HCT116 (cell line): ENCODE measurements at regions not wholly inside any gene's neighbourhood (a gene's known extent, or its start where the extent isn't known, plus 50 kb on each side); places are given as distances from the start of the nearest gene placed in this dataset.

ENCODE experiments used
- ATAC-seq: fragments of 200-7000 bp; cut with Tn5 transposase; 2 replicates; pipeline ENCODE4 v1.9.1; 2020; ENCODE audit warnings: mild to moderate bottlenecking, moderate library complexity
- BruUV-seq: library from RNA; stranded (reverse); fragments of 400-500 nt; replicated peaks from 2 replicates; lab custom pipeline; 2021; lab: Mats Ljungman, UMichigan
- CTCF ChIA-PET: fragments of 300-600 bp; sonication (Branson Sonifier 250); formaldehyde crosslinking; loops from one replicate; lab custom pipeline; 2021; ENCODE audit warnings: antibody characterized with exemption; lab: Charles Lee
- POLR2A ChIA-PET: fragments of 300-600, 350-600 bp; sonication (Branson Sonifier 250); formaldehyde crosslinking; loops from one replicate; lab custom pipeline; 2021; ENCODE audit warnings: antibody characterized with exemption; lab: Charles Lee
- RAD21 ChIA-PET, 2 experiments: fragments of 300-600 bp; sonication (Branson Sonifier 250); formaldehyde crosslinking; loops; one replicate each; lab custom pipeline; 2023; ENCODE audit warnings: low total read pairs in 2 of 2; ENCODE audit not compliant: uncharacterized antibody in 2 of 2, unreplicated experiment in 2 of 2, low non-redundant PET in 1 of 2; lab: Charles Lee
- DNase-seq: peaks from one replicate; pipeline ENCODE4 v3.0.0-alpha.2; 2010; ENCODE audit warnings: low read depth, low spot score
- H2AFZ ChIP-seq: fragments of 200-600 bp; shearing (Covaris generic), sonication (generic); 2 replicates; pipeline ENCODE4 v1.6.1; 2017; ENCODE audit warnings: low read depth, mixed run types, mixed read lengths, antibody characterized with exemption, low read length; ENCODE audit not compliant: poor library complexity, severe bottlenecking
- H3K27ac ChIP-seq: 2 replicates; pipeline ENCODE4 v1.5.1; 2012; ENCODE audit warnings: low read depth, low read length
- H3K27me3 ChIP-seq: fragments of 200-600 bp; sonication (generic); 2 replicates; pipeline ENCODE4 v1.6.1; 2016; ENCODE audit warnings: mixed run types, low read length, mixed read lengths; ENCODE audit not compliant: insufficient read depth
- H3K36me3 ChIP-seq, 2 experiments: fragments of 200-500 bp in 1 of 2; fragments of 200-600 bp in 1 of 2; sonication (Bioruptor generic) in 1 of 2; sonication (generic) in 1 of 2; 2 replicates each; pipeline versions ENCODE4 v1.5.1 to v1.6.1; 2014 to 2016; ENCODE audit warnings: low read length in 2 of 2, inconsistent platforms in 1 of 2, mixed read lengths in 1 of 2, mixed run types in 1 of 2; ENCODE audit not compliant: insufficient read depth in 2 of 2, control insufficient read depth in 1 of 2
- H3K4me1 ChIP-seq, 2 experiments: fragments of 200-600 bp in 1 of 2; sonication (generic) in 1 of 2; 2 replicates each; pipeline versions ENCODE4 v1.5.1 to v1.6.1; 2012 to 2017; ENCODE audit warnings: low read length in 2 of 2, inconsistent platforms in 1 of 2, mild to moderate bottlenecking in 1 of 2, mixed read lengths in 1 of 2, mixed run types in 1 of 2, moderate library complexity in 1 of 2; ENCODE audit not compliant: insufficient read depth in 2 of 2, control insufficient read depth in 1 of 2
- H3K4me2 ChIP-seq: fragments of 200-600 bp; sonication (generic); 2 replicates; pipeline ENCODE4 v1.6.1; 2017; ENCODE audit warnings: mixed run types, low read length, mixed read lengths
- H3K4me3 ChIP-seq, 2 experiments: fragments of 200-600 bp in 1 of 2; sonication (generic) in 1 of 2; replicated peaks in 1 of 2; 2 replicates each; pipeline ENCODE4 v1.5.1; 2011 to 2016; ENCODE audit warnings: low read length in 2 of 2, control low read depth in 1 of 2, low read depth in 1 of 2, mild to moderate bottlenecking in 1 of 2, mixed read lengths in 1 of 2, mixed run types in 1 of 2
- H3K79me2 ChIP-seq: fragments of 200-600 bp; sonication (generic); 2 replicates; pipeline ENCODE4 v1.6.1; 2017; ENCODE audit warnings: mild to moderate bottlenecking, mixed run types, low read length, moderate library complexity, mixed read lengths; ENCODE audit not compliant: insufficient read depth
- H3K9ac ChIP-seq: fragments of 200-600 bp; sonication (generic); 2 replicates; pipeline ENCODE4 v1.6.1; 2016; ENCODE audit warnings: low read length, mixed read lengths
- H3K9me2 ChIP-seq: fragments of 200-600 bp; sonication (generic), shearing (Covaris generic); 2 replicates; pipeline ENCODE4 v1.6.1; 2017; ENCODE audit warnings: mixed run types, mild to moderate bottlenecking, moderate library complexity; ENCODE audit not compliant: insufficient read depth
- H3K9me3 ChIP-seq, 2 experiments: fragments of 200-500 bp in 1 of 2; fragments of 200-600 bp in 1 of 2; sonication (Bioruptor generic) in 1 of 2; sonication (generic) in 1 of 2; 2 replicates each; pipeline ENCODE4 v1.6.1; 2014 to 2017; ENCODE audit warnings: low read length in 2 of 2, mixed read lengths in 2 of 2, inconsistent platforms in 1 of 2, low read depth in 1 of 2, mild to moderate bottlenecking in 1 of 2, mixed run types in 1 of 2, moderate library complexity in 1 of 2; ENCODE audit not compliant: control insufficient read depth in 1 of 2, insufficient read depth in 1 of 2
- H4K20me1 ChIP-seq: fragments of 200-600 bp; sonication (generic), shearing (Covaris generic); 2 replicates; pipeline ENCODE4 v1.6.1; 2017; ENCODE audit warnings: mixed run types, mild to moderate bottlenecking, moderate library complexity; ENCODE audit not compliant: insufficient read depth
- CBX3 ChIP-seq: IDR thresholded peaks from 2 replicates; pipeline ENCODE4 v1.6.1; 2012; ENCODE audit warnings: low read depth
- EZH2phosphoT487 ChIP-seq: fragments of 200-600 bp; IDR thresholded peaks from 2 replicates; pipeline ENCODE4 v1.6.1; 2018; ENCODE audit warnings: antibody characterized with exemption, borderline replicate concordance
- FOSL1 ChIP-seq: IDR thresholded peaks from 2 replicates; pipeline ENCODE4 v1.6.1; 2012; ENCODE audit warnings: low read depth
- POLR2A ChIP-seq: IDR thresholded peaks from 2 replicates; pipeline ENCODE4 v1.7.0; 2011; ENCODE audit warnings: borderline replicate concordance; ENCODE audit not compliant: insufficient read depth, insufficient read length; ENCODE audit errors: extremely low read depth
- SIN3A ChIP-seq: IDR thresholded peaks from 2 replicates; pipeline ENCODE4 v1.6.1; 2012; ENCODE audit warnings: low read depth
- SRF ChIP-seq: IDR thresholded peaks from 2 replicates; pipeline ENCODE4 v1.6.1; 2012; ENCODE audit warnings: low read depth
- TCF7L2 ChIP-seq: IDR thresholded peaks from 2 replicates; pipeline ENCODE4 v1.7.0; 2011; ENCODE audit warnings: borderline replicate concordance, inconsistent platforms; ENCODE audit not compliant: insufficient read depth, insufficient read length; ENCODE audit errors: extremely low read depth
- YY1 ChIP-seq: IDR thresholded peaks from 2 replicates; pipeline ENCODE4 v1.6.1; 2011; ENCODE audit warnings: low read length, low read depth, moderate library complexity, mild to moderate bottlenecking; ENCODE audit not compliant: insufficient replicate concordance; ENCODE audit errors: extremely low read depth
- ZFX ChIP-seq: fragments of 450-650 bp; IDR thresholded peaks from 2 replicates; pipeline ENCODE4 v1.6.1; 2017
- intact Hi-C: fragments of 100-400 bp; cut with micrococcal nuclease; formaldehyde crosslinking; loops from 2 replicates; pipeline ENCODE4 v1.10.0; 2022
- TF ChIP-seq, protein P1 (sequence below), 3 experiments: fragments of 200-600 bp in 1 of 3; sonication (generic) in 1 of 3; IDR thresholded peaks in 2 of 3; conservative IDR thresholded peaks in 1 of 3; 2 replicates each; pipeline ENCODE4 v1.5.1; 2012 to 2017; ENCODE audit warnings: low read depth in 2 of 3, low read length in 2 of 3, antibody characterized with exemption in 1 of 3, borderline replicate concordance in 1 of 3, control low read depth in 1 of 3, mild to moderate bottlenecking in 1 of 3, mixed read lengths in 1 of 3, mixed run types in 1 of 3, moderate library complexity in 1 of 3; ENCODE audit not compliant: insufficient read depth in 1 of 3
- TF ChIP-seq, protein P2 (sequence below): IDR thresholded peaks from 2 replicates; pipeline ENCODE4 v1.6.1; 2012

- Histone ChIP-seq H3K27ac (no peak overlapping the region), H4K20me1 (no peaks in the 10 kb centered on the region), H3K27me3 (no peaks in the 10 kb centered on the region), H3K9ac (no peak overlapping the region), H3K9me2 (no peaks in the 10 kb centered on the region), H2AFZ (no peak overlapping the region), H3K36me3 (no peaks in the 10 kb centered on the region), H3K9me3 (peaks cover 10 to 21% of the 10 kb centered on the region in 2 experiments; a peak in 2 of 4 replicates), H3K4me1 (no peaks in the 10 kb centered on the region), H3K4me2 (no peak overlapping the region), H3K4me3 (no peak overlapping the region), H3K79me2 (no peaks in the 10 kb centered on the region)
- POLR2A ChIA-PET, result no interaction called here
- DNase-seq, result no peak
- no peak for ATAC-seq
- TF ChIP-seq ZFX, result no peak
- no peak for TF ChIP-seq EZH2phosphoT487
- no peak for TF ChIP-seq CBX3
- TF ChIP-seq SIN3A, result no peak
- TF ChIP-seq, protein P1, sequence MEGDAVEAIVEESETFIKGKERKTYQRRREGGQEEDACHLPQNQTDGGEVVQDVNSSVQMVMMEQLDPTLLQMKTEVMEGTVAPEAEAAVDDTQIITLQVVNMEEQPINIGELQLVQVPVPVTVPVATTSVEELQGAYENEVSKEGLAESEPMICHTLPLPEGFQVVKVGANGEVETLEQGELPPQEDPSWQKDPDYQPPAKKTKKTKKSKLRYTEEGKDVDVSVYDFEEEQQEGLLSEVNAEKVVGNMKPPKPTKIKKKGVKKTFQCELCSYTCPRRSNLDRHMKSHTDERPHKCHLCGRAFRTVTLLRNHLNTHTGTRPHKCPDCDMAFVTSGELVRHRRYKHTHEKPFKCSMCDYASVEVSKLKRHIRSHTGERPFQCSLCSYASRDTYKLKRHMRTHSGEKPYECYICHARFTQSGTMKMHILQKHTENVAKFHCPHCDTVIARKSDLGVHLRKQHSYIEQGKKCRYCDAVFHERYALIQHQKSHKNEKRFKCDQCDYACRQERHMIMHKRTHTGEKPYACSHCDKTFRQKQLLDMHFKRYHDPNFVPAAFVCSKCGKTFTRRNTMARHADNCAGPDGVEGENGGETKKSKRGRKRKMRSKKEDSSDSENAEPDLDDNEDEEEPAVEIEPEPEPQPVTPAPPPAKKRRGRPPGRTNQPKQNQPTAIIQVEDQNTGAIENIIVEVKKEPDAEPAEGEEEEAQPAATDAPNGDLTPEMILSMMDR (IDR thresholded peaks at IDR 0.05 in 2 of 3, conservative IDR thresholded peaks at IDR 0.05 in 1 of 3; ENCODE audit: borderline replicate concordance in 1 of 3, insufficient read depth in 1 of 3, low read depth in 2 of 3, low read length in 2 of 3), result no peak
- no peak for TF ChIP-seq YY1
- TF ChIP-seq SRF, result no peak
- no peak for TF ChIP-seq TCF7L2
- RAD21 ChIA-PET, result no interaction called here
- BruUV-seq, result no TSS peak
- CTCF ChIA-PET, result no interaction called here
- intact Hi-C loops, result no loop called here
Measured at GRCh38 chr5:26647781-26648180, 390.6 kb downstream of the CDH9 start.

GRCh38 chr5:26645659-26646058 is 392.7 kb downstream of the CDH9 start:
- RAD21 ChIA-PET, result no interaction called here
- TF ChIP-seq, protein P2, sequence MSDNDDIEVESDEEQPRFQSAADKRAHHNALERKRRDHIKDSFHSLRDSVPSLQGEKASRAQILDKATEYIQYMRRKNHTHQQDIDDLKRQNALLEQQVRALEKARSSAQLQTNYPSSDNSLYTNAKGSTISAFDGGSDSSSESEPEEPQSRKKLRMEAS, result no peak
- TF ChIP-seq POLR2A (no peak), EZH2phosphoT487 (no peak), CBX3 (no peak), FOSL1 (no peak)
- CTCF ChIA-PET, result no interaction called here

More at GRCh38 chr5:26645659-26646058, 392.7 kb downstream of the CDH9 start:
- no peak overlapping the region for H3K9ac ChIP-seq
- no peaks in the 10 kb centered on the region for H3K4me1 ChIP-seq
- POLR2A ChIA-PET, result no interaction called here
- DNase-seq, result no peak
- no peaks in the 10 kb centered on the region for H3K27me3 ChIP-seq
- H3K9me2 ChIP-seq, result no peaks in the 10 kb centered on the region
- H4K20me1 ChIP-seq, result no peaks in the 10 kb centered on the region
- BruUV-seq, result no TSS peak
- ATAC-seq, result no peak
- H3K36me3 ChIP-seq, result no peaks in the 10 kb centered on the region
- H3K4me3 ChIP-seq, result no peak overlapping the region
- H2AFZ ChIP-seq, result no peak overlapping the region
- no peak overlapping the region for H3K4me2 ChIP-seq
- no peaks in the 10 kb centered on the region for H3K79me2 ChIP-seq
- intact Hi-C loops, result no loop called here
- no peak overlapping the region for H3K27ac ChIP-seq
- H3K9me3 ChIP-seq, result peaks cover 7 to 28% of the 10 kb centered on the region in 2 experiments; a peak in 2 of 4 replicates
